K562 (cell line): ENCODE measurements at regions not wholly inside any gene's neighbourhood (a gene's known extent, or its start where the extent isn't known, plus 50 kb on each side); places are given as distances from the start of the nearest gene placed in this dataset.

Experiments
- ATAC-seq: fragments of 200-7000 bp; cut with Tn5 transposase; 3 replicates; pipeline ENCODE4 v1.9.1; 2020; ENCODE audit warnings: moderate library complexity
- BruUV-seq: library from RNA; stranded (reverse); fragments of 400-500 nt; replicated peaks from 2 replicates; lab custom pipeline; 2021; lab: Mats Ljungman, UMichigan
- CTCF ChIA-PET: fragments of 300-600 bp; formaldehyde crosslinking; extraction: SDS; loops from one replicate; lab custom pipeline; 2021; ENCODE audit warnings: low intra/inter-chr PET ratio; lab: Yijun Ruan, JAX
- POLR2A ChIA-PET: fragments of 300-600, 350-650 bp; sonication (Branson Sonifier 250); formaldehyde crosslinking; extraction: SDS; loops from one replicate; lab custom pipeline; 2021; ENCODE audit warnings: antibody characterized with exemption, inconsistent platforms; lab: Yijun Ruan, JAX
- DNase-seq, 4 experiments: peaks; one replicate each; pipeline versions ENCODE4 v3.0.0 to v3.0.0-alpha.2; 2011 to 2018; ENCODE audit warnings: low spot score in 3 of 4, mixed read lengths in 3 of 4; ENCODE audit errors: extremely low read depth in 1 of 4
- FAIRE-seq: peaks from 2 replicates; lab custom pipeline; 2011; peaks lifted over from hg19 to GRCh38; lab: Jason Lieb, UNC
- H2AFZ ChIP-seq: 2 replicates; pipeline ENCODE4 v1.6.0; 2011; ENCODE audit warnings: low read depth, low read length, control low read depth, inconsistent platforms
- H3K27ac ChIP-seq: fragments of 200-600 bp; 3 replicates; pipeline ENCODE4 v1.8.0; 2011; ENCODE audit warnings: low read depth, mild to moderate bottlenecking, control low read depth, inconsistent platforms, low read length, moderate library complexity, mixed read lengths; ENCODE audit errors: extremely low read depth
- H3K27me3 ChIP-seq, 2 experiments: fragments of 300-600 bp in 1 of 2; 2 replicates in 1 of 2; 3 replicates in 1 of 2; pipeline versions ENCODE4 v1.6.0 to v1.8.0; 2011; ENCODE audit warnings: inconsistent platforms in 2 of 2, low read length in 2 of 2, mild to moderate bottlenecking in 1 of 2, mixed read lengths in 1 of 2, moderate library complexity in 1 of 2; ENCODE audit not compliant: control insufficient read depth in 2 of 2, insufficient read depth in 2 of 2
- H3K36me3 ChIP-seq: fragments of 300-600 bp; 3 replicates; pipeline ENCODE4 v1.8.0; 2011; ENCODE audit warnings: mild to moderate bottlenecking, low read length, inconsistent platforms; ENCODE audit not compliant: control insufficient read depth, insufficient read depth
- H3K4me1 ChIP-seq, 2 experiments: fragments of 200-600 bp in 1 of 2; replicated peaks in 1 of 2; 2 replicates in 1 of 2; 3 replicates in 1 of 2; pipeline versions ENCODE4 v1.5.1 to v1.8.0; 2011; ENCODE audit warnings: inconsistent platforms in 2 of 2, low read length in 2 of 2, mild to moderate bottlenecking in 1 of 2, mixed read lengths in 1 of 2, moderate library complexity in 1 of 2; ENCODE audit not compliant: control insufficient read depth in 2 of 2, insufficient read depth in 2 of 2
- H3K4me2 ChIP-seq: 2 replicates; pipeline ENCODE4 v1.6.1; 2011; ENCODE audit warnings: low read length, control low read depth, inconsistent platforms, mixed read lengths; ENCODE audit not compliant: insufficient read depth
- H3K4me3 ChIP-seq: fragments of 200-600 bp; sonication (generic), shearing (Covaris generic); 2 replicates; pipeline ENCODE4 v1.5.1; 2016; ENCODE audit warnings: control low read depth, inconsistent platforms
- H3K79me2 ChIP-seq: fragments of 200-600 bp; 3 replicates; pipeline ENCODE4 v1.8.0; 2011; ENCODE audit warnings: low read length, inconsistent platforms; ENCODE audit not compliant: control insufficient read depth, insufficient read depth
- H3K9ac ChIP-seq, 2 experiments: 2 replicates each; pipeline versions ENCODE4 v1.6.0 to v1.6.1; 2011; ENCODE audit warnings: low read depth in 2 of 2, low read length in 2 of 2, control low read depth in 1 of 2, inconsistent platforms in 1 of 2, mild to moderate bottlenecking in 1 of 2, mixed read lengths in 1 of 2; ENCODE audit not compliant: insufficient read depth in 1 of 2
- H3K9me1 ChIP-seq: one replicate; pipeline ENCODE4 v1.6.0; 2011; ENCODE audit warnings: inconsistent platforms, mild to moderate bottlenecking, low read length, moderate library complexity; ENCODE audit not compliant: control insufficient read depth, insufficient read depth
- H3K9me3 ChIP-seq: replicated peaks from 2 replicates; pipeline ENCODE4 v1.5.1; 2011; ENCODE audit warnings: low read depth, low read length, inconsistent platforms; ENCODE audit not compliant: control insufficient read depth, insufficient read depth
- H4K20me1 ChIP-seq: replicated peaks from 2 replicates; pipeline ENCODE4 v1.6.1; 2011; ENCODE audit warnings: low read length, inconsistent platforms, mixed read lengths; ENCODE audit not compliant: control insufficient read depth, insufficient read depth
- ATF3 ChIP-seq, 2 experiments: fragments of 450-650 bp in 1 of 2; sonication (generic) in 1 of 2; formaldehyde crosslinking in 1 of 2; IDR thresholded peaks in 1 of 2; conservative IDR thresholded peaks in 1 of 2; 2 replicates each; pipeline versions ENCODE4 v1.6.1 to v1.8.1; 2016 to 2023; ENCODE audit warnings: mild to moderate bottlenecking in 2 of 2, moderate library complexity in 2 of 2, inconsistent platforms in 1 of 2, missing genetic modification reagents in 1 of 2
- TAL1 ChIP-seq: fragments of 450-650 bp; IDR thresholded peaks from 2 replicates; pipeline ENCODE4 v1.6.1; 2016; ENCODE audit warnings: mild to moderate bottlenecking
- ZNF316 ChIP-seq: fragments of 450-650 bp; IDR thresholded peaks from 2 replicates; pipeline ENCODE4 v1.6.1; 2016
- WGBS: fragments of 100-300 bp; shearing (Covaris generic); methylation state at CpG from one replicate; pipeline ENCODE4 v1.1.6; 2016; ENCODE audit warnings: low coverage, mixed read lengths; ENCODE audit not compliant: insufficient coverage; ENCODE audit errors: missing lambda C conversion rate; 5-methylcytosine and 5-hydroxymethylcytosine counted together
- in situ Hi-C: fragments of 300-500 bp; cut with MboI; formaldehyde crosslinking; loops from 4 replicates; pipeline ENCODE4 v1.15.0; 2018; ENCODE audit warnings: inconsistent platforms, mixed read lengths
- intact Hi-C: fragments of 100-400 bp; cut with micrococcal nuclease; formaldehyde crosslinking; loops from 2 replicates; pipeline ENCODE4 v1.14.2; 2022
- TF ChIP-seq, protein P1 (sequence below), 2 experiments: fragments of 450-650 bp; formaldehyde crosslinking in 1 of 2; IDR thresholded peaks; 2 replicates each; pipeline versions ENCODE4 v1.4.0 to v1.6.1; 2014 to 2020; ENCODE audit warnings: mild to moderate bottlenecking in 2 of 2, borderline replicate concordance in 1 of 2, low read depth in 1 of 2

- H3K4me2 ChIP-seq = no peak overlapping the region
- no peaks in the 10 kb centered on the region for H3K9me1 ChIP-seq
- no peaks in the 10 kb centered on the region for H3K79me2 ChIP-seq
- H2AFZ ChIP-seq = no peak overlapping the region
- no peak overlapping the region for H3K27ac ChIP-seq
- no TSS peak for BruUV-seq
- no peak for ATAC-seq
- TF ChIP-seq ZNF316 = peak; percentile 27; the same call in 1 of the 2 replicates
- no peak for TF ChIP-seq TAL1
- TF ChIP-seq, all 486 proteins: peak for 1
- no peaks in the 10 kb centered on the region for H3K4me1 ChIP-seq
- ChIA-PET CTCF (no interaction called here), POLR2A (no interaction called here)
- in situ Hi-C loops (no loop called here), intact Hi-C loops (no loop called here)
- no peak for DNase-seq
- FAIRE-seq = no peak
- no peaks in the 10 kb centered on the region for H3K27me3 ChIP-seq
- no peaks in the 10 kb centered on the region for H4K20me1 ChIP-seq
- no peaks in the 10 kb centered on the region for H3K9me3 ChIP-seq
- H3K4me3 ChIP-seq = no peak overlapping the region
- H3K36me3 ChIP-seq = no peaks in the 10 kb centered on the region
- H3K9ac ChIP-seq = no peak overlapping the region
Observed at GRCh38 chr3:137163958-137164357, 206.2 kb downstream of the IL20RB start.

DNA sequence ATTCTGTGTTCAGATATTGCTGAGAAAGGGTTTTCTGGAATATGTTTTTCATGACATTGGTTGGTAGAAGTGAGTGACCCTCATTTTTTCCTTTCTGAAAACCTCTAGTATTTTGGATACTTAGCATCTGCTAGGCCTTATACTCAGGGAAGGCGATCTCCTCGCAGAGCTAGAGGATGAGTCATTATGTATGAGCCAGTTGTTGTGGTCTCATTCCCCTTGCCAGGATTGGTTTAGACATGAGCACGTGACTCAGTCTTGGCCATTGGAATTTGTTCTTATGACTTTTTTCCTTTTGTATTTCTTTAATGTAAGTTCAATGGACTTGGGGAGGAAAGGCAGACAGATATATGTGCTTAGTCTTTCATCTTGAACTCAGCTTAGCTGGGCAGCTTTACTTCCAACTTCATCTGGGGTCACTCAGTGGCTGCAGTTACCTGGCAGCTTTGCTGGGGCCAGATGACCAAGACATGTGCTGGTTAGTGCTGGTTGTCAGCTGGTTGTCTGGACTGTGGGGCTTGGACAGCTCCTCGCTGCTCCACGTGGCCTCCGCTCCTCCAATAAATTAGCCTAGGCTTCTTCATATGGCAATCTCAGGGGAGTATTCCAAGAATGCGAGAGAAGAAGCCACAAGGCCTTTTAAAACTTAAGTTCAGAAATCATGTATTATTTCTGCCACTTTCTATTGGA, 207.5 kb downstream of the IL20RB start:
- no peaks in the 10 kb centered on the region for H3K79me2 ChIP-seq
- WGBS = 3% methylated on average over 7 of the region's 7 CpGs
- H3K9me3 ChIP-seq = no peaks in the 10 kb centered on the region
- H4K20me1 ChIP-seq = no peaks in the 10 kb centered on the region
- no peak overlapping the region for H3K4me2 ChIP-seq
- ChIA-PET CTCF (no interaction called here), POLR2A (no interaction called here)
- no peaks in the 10 kb centered on the region for H3K36me3 ChIP-seq
- no peak overlapping the region for H3K4me3 ChIP-seq
- in situ Hi-C loops = no loop called here
- FAIRE-seq (no peak), DNase-seq (peak; percentile 12 to 22 (median 15)), ATAC-seq (0 out of 3 replicates have a peak, but pooled peaks have one; percentile 55)
- no peaks in the 10 kb centered on the region for H3K4me1 ChIP-seq
- no peaks in the 10 kb centered on the region for H3K9me1 ChIP-seq
- H3K9ac ChIP-seq = no peak overlapping the region
- no peak overlapping the region for H2AFZ ChIP-seq
- intact Hi-C loops = no loop called here
- no peaks in the 10 kb centered on the region for H3K27me3 ChIP-seq
- no TSS peak for BruUV-seq
- H3K27ac ChIP-seq = no peak overlapping the region
- TF ChIP-seq, protein P1, sequence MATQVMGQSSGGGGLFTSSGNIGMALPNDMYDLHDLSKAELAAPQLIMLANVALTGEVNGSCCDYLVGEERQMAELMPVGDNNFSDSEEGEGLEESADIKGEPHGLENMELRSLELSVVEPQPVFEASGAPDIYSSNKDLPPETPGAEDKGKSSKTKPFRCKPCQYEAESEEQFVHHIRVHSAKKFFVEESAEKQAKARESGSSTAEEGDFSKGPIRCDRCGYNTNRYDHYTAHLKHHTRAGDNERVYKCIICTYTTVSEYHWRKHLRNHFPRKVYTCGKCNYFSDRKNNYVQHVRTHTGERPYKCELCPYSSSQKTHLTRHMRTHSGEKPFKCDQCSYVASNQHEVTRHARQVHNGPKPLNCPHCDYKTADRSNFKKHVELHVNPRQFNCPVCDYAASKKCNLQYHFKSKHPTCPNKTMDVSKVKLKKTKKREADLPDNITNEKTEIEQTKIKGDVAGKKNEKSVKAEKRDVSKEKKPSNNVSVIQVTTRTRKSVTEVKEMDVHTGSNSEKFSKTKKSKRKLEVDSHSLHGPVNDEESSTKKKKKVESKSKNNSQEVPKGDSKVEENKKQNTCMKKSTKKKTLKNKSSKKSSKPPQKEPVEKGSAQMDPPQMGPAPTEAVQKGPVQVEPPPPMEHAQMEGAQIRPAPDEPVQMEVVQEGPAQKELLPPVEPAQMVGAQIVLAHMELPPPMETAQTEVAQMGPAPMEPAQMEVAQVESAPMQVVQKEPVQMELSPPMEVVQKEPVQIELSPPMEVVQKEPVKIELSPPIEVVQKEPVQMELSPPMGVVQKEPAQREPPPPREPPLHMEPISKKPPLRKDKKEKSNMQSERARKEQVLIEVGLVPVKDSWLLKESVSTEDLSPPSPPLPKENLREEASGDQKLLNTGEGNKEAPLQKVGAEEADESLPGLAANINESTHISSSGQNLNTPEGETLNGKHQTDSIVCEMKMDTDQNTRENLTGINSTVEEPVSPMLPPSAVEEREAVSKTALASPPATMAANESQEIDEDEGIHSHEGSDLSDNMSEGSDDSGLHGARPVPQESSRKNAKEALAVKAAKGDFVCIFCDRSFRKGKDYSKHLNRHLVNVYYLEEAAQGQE (IDR thresholded peaks at IDR 0.05; ENCODE audit: borderline replicate concordance) = peak; percentile 31; the same call in 1 of the 2 replicates
- TF ChIP-seq, protein P1 (CRISPR knock-in tag; IDR thresholded peaks at IDR 0.05; ENCODE audit: low read depth) = no peak
- TF ChIP-seq ATF3 (IDR thresholded peaks at IDR 0.05) = peak; percentile 39
- TF ChIP-seq ATF3 (CRISPR knock-in tag; conservative IDR thresholded peaks at IDR 0.05) = no peak
